ENCODE measurements at regions not wholly inside any gene's neighbourhood (a gene's known extent, or its start where the extent isn't known, plus 50 kb on each side); places are given as distances from the start of the nearest gene placed in this dataset.

- Histone ChIP-seq H2BK12ac (ENCODE audit: insufficient read length, low read depth, low read length) (no peak overlapping the region), H2BK15ac (ENCODE audit: low read depth, low read length) (no peak overlapping the region), H3K4me1 (ENCODE audit: insufficient read depth, low read length) (no peaks in the 10 kb centered on the region), H4K91ac (ENCODE audit: insufficient read length, low read depth, low read length) (no peak overlapping the region), H2BK5ac (ENCODE audit: insufficient read length, low read length) (no peak overlapping the region), H3K79me2 (ENCODE audit: insufficient read depth, low read length) (no peaks in the 10 kb centered on the region), H2AK5ac (ENCODE audit: insufficient read length, low read length) (no peak overlapping the region), H3K9ac (ENCODE audit: extremely low read depth, insufficient read length, low read length) (no peak overlapping the region), H4K20me1 (ENCODE audit: control insufficient read depth, insufficient read depth, insufficient read length) (no peaks in the 10 kb centered on the region), H3K18ac (ENCODE audit: insufficient read length, low read depth, low read length) (no peak overlapping the region), H3K9me3 (ENCODE audit: control insufficient read depth, low read depth, low read length) (no peaks in the 10 kb centered on the region), H3K4me2 (ENCODE audit: insufficient read depth, insufficient read length, low read length) (no peak overlapping the region), H3K23me2 (ENCODE audit: insufficient read length, low read depth, low read length, poor library complexity, severe bottlenecking) (no peaks in the 10 kb centered on the region), H3K14ac (ENCODE audit: insufficient read depth, low read length) (no peak overlapping the region), H2BK20ac (ENCODE audit: low read depth, low read length, poor library complexity, severe bottlenecking) (no peak overlapping the region), H3T11ph (ENCODE audit: low read length) (no peak overlapping the region), H3K27ac (ENCODE audit: insufficient read length, low read depth, low read length) (no peak overlapping the region), H3K4ac (ENCODE audit: low read depth, low read length) (no peak overlapping the region), H3K23ac (ENCODE audit: insufficient read length, low read depth, low read length) (no peak overlapping the region), H4K8ac (replicated peaks; ENCODE audit: insufficient read length, low read depth, low read length) (no peak overlapping the region), H2AFZ (ENCODE audit: low read length) (no peak overlapping the region), H3K56ac (ENCODE audit: insufficient read length, low read depth, low read length) (no peak overlapping the region), H4K5ac (ENCODE audit: insufficient read length, low read depth, low read length) (no peak overlapping the region), H2BK120ac (ENCODE audit: low read depth, low read length, poor library complexity, severe bottlenecking) (no peak overlapping the region), H3K27me3 (ENCODE audit: insufficient read depth, low read length) (no peaks in the 10 kb centered on the region), H3K79me1 (ENCODE audit: insufficient read depth, low read depth, low read length, poor library complexity, severe bottlenecking) (no peaks in the 10 kb centered on the region)
- H3K36me3 Mint-ChIP-seq (ENCODE audit: insufficient read depth in 1 of 3, low read depth in 3 of 3) = peaks cover 0 to 1% (median 0%) of the 10 kb centered on the region in 3 experiments; a peak in 1 of 7 replicates
- H3K27ac Mint-ChIP-seq = peak overlapping the region in 1 of 3 experiments; percentile 57; a peak in 2 of 7 replicates
- H3K4me3 Mint-ChIP-seq = no peak overlapping the region
- peaks cover 7 to 10% of the 10 kb centered on the region in 2 experiments for H3K4me1 Mint-ChIP-seq
- TF ChIP-seq CTCF (conservative IDR thresholded peaks at IDR 0.05) = no peak
- WGBS (ENCODE audit: extremely low coverage, insufficient read length, low lambda C conversion rate) = no CpG with 5 or more reads among the region's 2 CpGs
- H3K9me3 Mint-ChIP-seq = no peaks in the 10 kb centered on the region; a peak in 1 of 5 replicates
- no peaks in the 10 kb centered on the region for H3K27me3 Mint-ChIP-seq (ENCODE audit: low read depth)
- DNase-seq = no peak
These were observed 300.7 kb upstream of the MDGA2 start for GRCh38 chr14:47976139-47976538.

Measured in H9 (cell line).